HUES48 (cell line): ENCODE measurements at regions not wholly inside any gene's neighbourhood (a gene's known extent, or its start where the extent isn't known, plus 50 kb on each side); places are given as distances from the start of the nearest gene placed in this dataset.

Source experiments
- H3K27ac ChIP-seq: one replicate; pipeline ENCODE4 v1.7.0; 2013; ENCODE audit warnings: low read depth, low read length, inconsistent platforms
- H3K27me3 ChIP-seq: 2 replicates; pipeline ENCODE4 v1.6.1; 2013; ENCODE audit warnings: mild to moderate bottlenecking, low read length; ENCODE audit not compliant: control insufficient read depth, insufficient read depth
- H3K36me3 ChIP-seq: 2 replicates; pipeline ENCODE4 v1.6.1; 2013; ENCODE audit warnings: low read length; ENCODE audit not compliant: control insufficient read depth, insufficient read depth
- H3K4me1 ChIP-seq: 2 replicates; pipeline ENCODE4 v1.6.1; 2013; ENCODE audit warnings: mild to moderate bottlenecking, low read length; ENCODE audit not compliant: control insufficient read depth, insufficient read depth
- H3K4me3 ChIP-seq: 2 replicates; pipeline ENCODE4 v1.5.1; 2013; ENCODE audit warnings: mild to moderate bottlenecking, low read depth, low read length
- H3K9ac ChIP-seq: 2 replicates; pipeline ENCODE4 v1.6.1; 2013; ENCODE audit warnings: mild to moderate bottlenecking, low read depth, low read length, moderate library complexity
- H3K9me3 ChIP-seq: 2 replicates; pipeline ENCODE4 v1.6.1; 2013; ENCODE audit warnings: low read length; ENCODE audit not compliant: control insufficient read depth, insufficient read depth

GRCh38 chr7:110205899-110206298 lies 885.0 kb upstream of the LRRN3 start:
- Histone ChIP-seq H3K9ac (no peak overlapping the region), H3K4me3 (no peak overlapping the region), H3K27me3 (no peaks in the 10 kb centered on the region), H3K9me3 (no peaks in the 10 kb centered on the region), H3K27ac (no peak overlapping the region), H3K36me3 (no peaks in the 10 kb centered on the region), H3K4me1 (no peaks in the 10 kb centered on the region)

- Histone ChIP-seq H3K27me3 (no peaks in the 10 kb centered on the region), H3K9ac (no peak overlapping the region), H3K9me3 (peaks cover 6% of the 10 kb centered on the region), H3K4me1 (no peaks in the 10 kb centered on the region), H3K36me3 (no peaks in the 10 kb centered on the region), H3K27ac (no peak overlapping the region), H3K4me3 (no peak overlapping the region)
Measured at GRCh38 chr7:110209884-110210283, 881.0 kb upstream of the LRRN3 start.

- Histone ChIP-seq H3K36me3 (no peaks in the 10 kb centered on the region), H3K9me3 (peaks cover 10% of the 10 kb centered on the region), H3K9ac (no peak overlapping the region), H3K4me3 (no peak overlapping the region), H3K27ac (no peak overlapping the region), H3K27me3 (no peaks in the 10 kb centered on the region), H3K4me1 (no peaks in the 10 kb centered on the region)
Measured at GRCh38 chr7:110210941-110211608, 879.9 kb upstream of the LRRN3 start.

- H3K4me3 ChIP-seq = no peak overlapping the region
- no peaks in the 10 kb centered on the region for H3K36me3 ChIP-seq
- H3K4me1 ChIP-seq = no peaks in the 10 kb centered on the region
- H3K27me3 ChIP-seq = no peaks in the 10 kb centered on the region
- no peak overlapping the region for H3K9ac ChIP-seq
- no peaks in the 10 kb centered on the region for H3K9me3 ChIP-seq
- H3K27ac ChIP-seq = no peak overlapping the region
Measured at GRCh38 chr7:110224643-110225042, 866.3 kb upstream of the LRRN3 start.

GRCh38 chr7:110246118-110246517 lies 844.8 kb upstream of the LRRN3 start:
- H3K4me3 ChIP-seq = no peak overlapping the region
- no peaks in the 10 kb centered on the region for H3K9me3 ChIP-seq
- H3K36me3 ChIP-seq = no peaks in the 10 kb centered on the region
- no peak overlapping the region for H3K9ac ChIP-seq
- no peaks in the 10 kb centered on the region for H3K27me3 ChIP-seq
- H3K4me1 ChIP-seq = no peaks in the 10 kb centered on the region
- H3K27ac ChIP-seq = no peak overlapping the region

- H3K4me3 ChIP-seq = no peak overlapping the region
- no peaks in the 10 kb centered on the region for H3K27me3 ChIP-seq
- no peaks in the 10 kb centered on the region for H3K9me3 ChIP-seq
- no peak overlapping the region for H3K9ac ChIP-seq
- no peaks in the 10 kb centered on the region for H3K4me1 ChIP-seq
- no peak overlapping the region for H3K27ac ChIP-seq
- no peaks in the 10 kb centered on the region for H3K36me3 ChIP-seq
Measured at GRCh38 chr7:110253093-110253492, 837.8 kb upstream of the LRRN3 start.

- Histone ChIP-seq H3K27ac (no peak overlapping the region), H3K4me1 (no peaks in the 10 kb centered on the region), H3K27me3 (no peaks in the 10 kb centered on the region), H3K36me3 (no peaks in the 10 kb centered on the region), H3K9ac (no peak overlapping the region), H3K9me3 (no peaks in the 10 kb centered on the region), H3K4me3 (no peak overlapping the region)
Measured at GRCh38 chr7:110257673-110258072, 833.3 kb upstream of the LRRN3 start.

- Histone ChIP-seq H3K9ac (no peak overlapping the region), H3K9me3 (no peaks in the 10 kb centered on the region), H3K27me3 (no peaks in the 10 kb centered on the region), H3K27ac (no peak overlapping the region), H3K36me3 (no peaks in the 10 kb centered on the region), H3K4me1 (no peaks in the 10 kb centered on the region), H3K4me3 (no peak overlapping the region)
Measured at GRCh38 chr7:110262251-110262650, 828.7 kb upstream of the LRRN3 start.

- Histone ChIP-seq H3K36me3 (no peaks in the 10 kb centered on the region), H3K4me3 (no peak overlapping the region), H3K27ac (no peak overlapping the region)
Measured at GRCh38 chr7:110264288-110264687, 826.6 kb upstream of the LRRN3 start.

GRCh38 chr7:110281362-110281761 lies 809.6 kb upstream of the LRRN3 start:
- H3K4me1 ChIP-seq = peaks cover 15% of the 10 kb centered on the region; the same call in 1 of the 2 replicates

More at GRCh38 chr7:110264288-110264687, 826.6 kb upstream of the LRRN3 start:
- H3K27me3 ChIP-seq = no peaks in the 10 kb centered on the region
- no peaks in the 10 kb centered on the region for H3K4me1 ChIP-seq
- no peak overlapping the region for H3K9ac ChIP-seq
- no peaks in the 10 kb centered on the region for H3K9me3 ChIP-seq

GRCh38 chr7:110283056-110283455 lies 807.9 kb upstream of the LRRN3 start:
- no peaks in the 10 kb centered on the region for H3K9me3 ChIP-seq
- H3K4me3 ChIP-seq = no peak overlapping the region
- H3K36me3 ChIP-seq = no peaks in the 10 kb centered on the region
- no peak overlapping the region for H3K27ac ChIP-seq
- peaks cover 15% of the 10 kb centered on the region; the same call in 1 of the 2 replicates for H3K4me1 ChIP-seq
- H3K9ac ChIP-seq = no peak overlapping the region
- H3K27me3 ChIP-seq = no peaks in the 10 kb centered on the region

More at GRCh38 chr7:110281362-110281761, 809.6 kb upstream of the LRRN3 start:
- H3K36me3 ChIP-seq = no peaks in the 10 kb centered on the region
- H3K27ac ChIP-seq = no peak overlapping the region
- H3K27me3 ChIP-seq = no peaks in the 10 kb centered on the region
- H3K4me3 ChIP-seq = no peak overlapping the region
- no peak overlapping the region for H3K9ac ChIP-seq
- no peaks in the 10 kb centered on the region for H3K9me3 ChIP-seq
